ENCODE measurements at regions not wholly inside any gene's neighbourhood (a gene's known extent, or its start where the extent isn't known, plus 50 kb on each side); places are given as distances from the start of the nearest gene placed in this dataset.

DNA sequence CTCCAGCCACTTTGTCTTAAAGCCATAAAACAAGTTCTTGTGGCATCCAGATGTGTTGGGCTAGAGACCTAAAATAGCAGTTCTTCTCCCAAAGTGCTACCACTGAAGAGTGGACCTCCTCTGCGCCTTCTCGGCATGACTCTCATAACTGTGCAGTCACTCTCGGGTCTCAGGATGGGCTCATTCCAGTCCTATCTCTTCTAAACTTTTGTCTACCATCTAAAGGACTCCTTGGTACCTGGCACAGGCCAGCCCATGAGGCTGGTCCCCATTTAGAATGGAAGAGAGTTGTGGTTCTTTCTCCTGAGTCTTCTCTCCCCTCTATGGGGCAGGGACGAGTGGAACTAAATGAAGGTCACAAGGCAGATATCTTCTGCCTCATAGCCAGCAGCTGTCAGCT lies 272.0 kb upstream of the TMTC4 start (continued):
- TF ChIP-seq, protein P1, sequence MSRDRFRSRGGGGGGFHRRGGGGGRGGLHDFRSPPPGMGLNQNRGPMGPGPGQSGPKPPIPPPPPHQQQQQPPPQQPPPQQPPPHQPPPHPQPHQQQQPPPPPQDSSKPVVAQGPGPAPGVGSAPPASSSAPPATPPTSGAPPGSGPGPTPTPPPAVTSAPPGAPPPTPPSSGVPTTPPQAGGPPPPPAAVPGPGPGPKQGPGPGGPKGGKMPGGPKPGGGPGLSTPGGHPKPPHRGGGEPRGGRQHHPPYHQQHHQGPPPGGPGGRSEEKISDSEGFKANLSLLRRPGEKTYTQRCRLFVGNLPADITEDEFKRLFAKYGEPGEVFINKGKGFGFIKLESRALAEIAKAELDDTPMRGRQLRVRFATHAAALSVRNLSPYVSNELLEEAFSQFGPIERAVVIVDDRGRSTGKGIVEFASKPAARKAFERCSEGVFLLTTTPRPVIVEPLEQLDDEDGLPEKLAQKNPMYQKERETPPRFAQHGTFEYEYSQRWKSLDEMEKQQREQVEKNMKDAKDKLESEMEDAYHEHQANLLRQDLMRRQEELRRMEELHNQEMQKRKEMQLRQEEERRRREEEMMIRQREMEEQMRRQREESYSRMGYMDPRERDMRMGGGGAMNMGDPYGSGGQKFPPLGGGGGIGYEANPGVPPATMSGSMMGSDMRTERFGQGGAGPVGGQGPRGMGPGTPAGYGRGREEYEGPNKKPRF (IDR thresholded peaks at IDR 0.05; ENCODE audit: low read depth, low read length): no peak
- TF ChIP-seq TAF1 (IDR thresholded peaks at IDR 0.05; ENCODE audit: control insufficient read depth, extremely low read depth, insufficient read depth, low read length, severe bottlenecking): no peak
- TF ChIP-seq ZC3H8 (IDR thresholded peaks at IDR 0.05): no peak
- no peak for TF ChIP-seq ZNF778 (CRISPR knock-in tag; IDR thresholded peaks at IDR 0.05)
- TF ChIP-seq, protein P2, sequence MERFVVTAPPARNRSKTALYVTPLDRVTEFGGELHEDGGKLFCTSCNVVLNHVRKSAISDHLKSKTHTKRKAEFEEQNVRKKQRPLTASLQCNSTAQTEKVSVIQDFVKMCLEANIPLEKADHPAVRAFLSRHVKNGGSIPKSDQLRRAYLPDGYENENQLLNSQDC (CRISPR knock-in tag; IDR thresholded peaks at IDR 0.05): no peak
- TF ChIP-seq ZNF239 (CRISPR knock-in tag; IDR thresholded peaks at IDR 0.05): no peak
- TF ChIP-seq MEF2A (IDR thresholded peaks at IDR 0.05; ENCODE audit: control insufficient read depth, low read depth, low read length): no peak
- no peak for TF ChIP-seq SLC30A9 (CRISPR knock-in tag; IDR thresholded peaks at IDR 0.05)

DNA sequence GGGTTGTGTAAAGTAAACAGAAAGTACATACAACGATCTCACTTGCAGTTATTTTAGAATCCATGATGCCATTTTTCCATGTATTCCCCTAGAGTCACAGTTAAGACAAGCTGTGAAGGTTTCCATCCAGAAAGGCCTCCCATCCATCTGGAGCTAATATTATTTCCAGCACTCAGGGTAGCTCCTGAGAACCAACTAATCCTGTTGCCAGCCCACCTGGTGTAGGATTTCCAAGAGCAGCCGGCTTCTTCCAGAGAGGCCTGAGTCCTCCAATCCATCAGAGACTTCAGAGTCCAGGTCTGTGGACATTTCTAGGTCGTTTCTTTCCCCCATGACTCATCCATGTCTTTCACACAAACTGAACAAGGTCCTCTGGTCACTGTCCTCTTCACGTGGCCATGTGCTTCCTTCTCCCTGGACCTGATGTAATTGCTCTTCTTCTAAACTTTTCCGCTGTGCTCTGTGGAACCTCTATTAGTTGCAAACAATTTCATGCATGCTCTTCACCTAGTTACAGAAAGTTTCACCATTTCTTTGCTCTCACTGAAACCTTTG lies 270.3 kb upstream of the TMTC4 start:
- H4K20me1 ChIP-seq (replicated peaks; ENCODE audit: control insufficient read depth, insufficient read depth, low read length): no peaks in the 10 kb centered on the region
- ATAC-seq: no peak
- ChIA-PET POLR2A (no interaction called here), CTCF (ENCODE audit: low intra/inter-chr PET ratio) (no interaction called here)
- TF ChIP-seq NR1H2 (CRISPR knock-in tag; IDR thresholded peaks at IDR 0.05) (no peak), ZNF780A (CRISPR knock-in tag; IDR thresholded peaks at IDR 0.05) (no peak), CCAR2 (IDR thresholded peaks at IDR 0.05; ENCODE audit: low read depth, low read length) (no peak), TCFL5 (CRISPR knock-in tag; conservative IDR thresholded peaks at IDR 0.05) (no peak)
- TF ChIP-seq, protein P3, sequence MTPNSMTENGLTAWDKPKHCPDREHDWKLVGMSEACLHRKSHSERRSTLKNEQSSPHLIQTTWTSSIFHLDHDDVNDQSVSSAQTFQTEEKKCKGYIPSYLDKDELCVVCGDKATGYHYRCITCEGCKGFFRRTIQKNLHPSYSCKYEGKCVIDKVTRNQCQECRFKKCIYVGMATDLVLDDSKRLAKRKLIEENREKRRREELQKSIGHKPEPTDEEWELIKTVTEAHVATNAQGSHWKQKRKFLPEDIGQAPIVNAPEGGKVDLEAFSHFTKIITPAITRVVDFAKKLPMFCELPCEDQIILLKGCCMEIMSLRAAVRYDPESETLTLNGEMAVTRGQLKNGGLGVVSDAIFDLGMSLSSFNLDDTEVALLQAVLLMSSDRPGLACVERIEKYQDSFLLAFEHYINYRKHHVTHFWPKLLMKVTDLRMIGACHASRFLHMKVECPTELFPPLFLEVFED (CRISPR knock-in tag; conservative IDR thresholded peaks at IDR 0.05): no peak
- in situ Hi-C loops (cut with MboI) (no loop called here), intact Hi-C loops (cut with micrococcal nuclease) (no loop called here)
- H3K27me3 ChIP-seq (ENCODE audit: control insufficient read depth in 2 of 2, insufficient read depth in 2 of 2, low read length in 2 of 2): no peaks in the 10 kb centered on the region
- H3K36me3 ChIP-seq (ENCODE audit: control insufficient read depth, insufficient read depth, low read length): no peaks in the 10 kb centered on the region
- DNase-seq (ENCODE audit: extremely low read depth in 1 of 4, low spot score in 3 of 4): no peak
- H3K4me2 ChIP-seq (ENCODE audit: insufficient read depth, low read length): no peak overlapping the region
- no TSS peak for BruUV-seq (replicated peaks)
- no peaks in the 10 kb centered on the region for H3K79me2 ChIP-seq (ENCODE audit: control insufficient read depth, insufficient read depth, low read length)
- H3K9me3 ChIP-seq (replicated peaks; ENCODE audit: control insufficient read depth, insufficient read depth, low read depth, low read length): no peaks in the 10 kb centered on the region
- H3K9me1 ChIP-seq (ENCODE audit: control insufficient read depth, insufficient read depth, low read length): no peaks in the 10 kb centered on the region
- H3K4me3 ChIP-seq: no peak overlapping the region
- WGBS (ENCODE audit: insufficient coverage, low coverage, missing lambda C conversion rate): 2% methylated on average over 5 of the region's 5 CpGs
- no peaks in the 10 kb centered on the region for H3K4me1 ChIP-seq (replicated peaks in 1 of 2; ENCODE audit: control insufficient read depth in 2 of 2, insufficient read depth in 2 of 2, low read length in 2 of 2)
- H2AFZ ChIP-seq (ENCODE audit: low read depth, low read length): no peak overlapping the region
- H3K9ac ChIP-seq (ENCODE audit: insufficient read depth in 1 of 2, low read depth in 2 of 2, low read length in 2 of 2): no peak overlapping the region
- no peak overlapping the region for H3K27ac ChIP-seq (ENCODE audit: extremely low read depth, low read depth, low read length)
- no peak for FAIRE-seq
